ENCODE measurements at regions not wholly inside any gene's neighbourhood (a gene's known extent, or its start where the extent isn't known, plus 50 kb on each side); places are given as distances from the start of the nearest gene placed in this dataset.
"Not testable (repeated sequence)": the region's sequence is repeated elsewhere in the genome, so short reads cannot be mapped to it uniquely, and the experiment has no call there.

DNA sequence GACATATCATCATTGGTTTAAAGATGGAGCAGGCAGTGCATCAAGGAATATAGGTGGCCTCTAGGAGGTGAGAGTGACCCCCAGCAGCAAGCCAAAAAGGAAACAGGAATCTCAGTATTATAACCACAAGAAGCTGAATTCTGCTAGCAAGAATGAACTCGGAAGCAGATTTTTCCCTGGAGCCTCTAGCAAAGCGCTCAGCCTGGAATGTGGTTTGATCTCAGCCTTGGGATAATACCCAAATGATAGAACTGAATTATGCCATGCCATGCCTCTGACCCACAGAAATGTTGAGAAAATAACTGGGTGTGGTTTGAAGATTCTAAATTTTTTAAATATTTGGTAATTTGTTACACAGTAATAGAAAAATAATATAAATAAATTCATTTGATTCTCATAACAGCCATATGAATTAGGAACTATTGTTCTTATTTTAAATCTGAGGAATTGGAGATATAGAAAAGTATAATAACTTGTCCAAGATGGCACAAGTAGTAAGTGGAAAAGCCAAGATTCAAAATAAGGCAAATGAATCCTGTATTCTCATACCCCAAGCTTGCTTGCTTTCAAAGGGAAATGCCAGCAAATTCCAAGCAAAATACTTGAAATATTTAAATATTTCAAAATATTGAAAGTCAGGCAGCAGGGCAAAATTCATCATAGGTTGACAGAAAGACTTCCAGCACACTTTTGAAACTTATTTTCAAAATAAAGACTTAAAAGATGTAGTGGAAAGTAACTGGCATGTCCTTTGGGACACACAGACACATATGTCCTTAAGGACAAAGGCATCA is 567.4 kb downstream of the KCNA4 start:
- TF ChIP-seq, protein P1, sequence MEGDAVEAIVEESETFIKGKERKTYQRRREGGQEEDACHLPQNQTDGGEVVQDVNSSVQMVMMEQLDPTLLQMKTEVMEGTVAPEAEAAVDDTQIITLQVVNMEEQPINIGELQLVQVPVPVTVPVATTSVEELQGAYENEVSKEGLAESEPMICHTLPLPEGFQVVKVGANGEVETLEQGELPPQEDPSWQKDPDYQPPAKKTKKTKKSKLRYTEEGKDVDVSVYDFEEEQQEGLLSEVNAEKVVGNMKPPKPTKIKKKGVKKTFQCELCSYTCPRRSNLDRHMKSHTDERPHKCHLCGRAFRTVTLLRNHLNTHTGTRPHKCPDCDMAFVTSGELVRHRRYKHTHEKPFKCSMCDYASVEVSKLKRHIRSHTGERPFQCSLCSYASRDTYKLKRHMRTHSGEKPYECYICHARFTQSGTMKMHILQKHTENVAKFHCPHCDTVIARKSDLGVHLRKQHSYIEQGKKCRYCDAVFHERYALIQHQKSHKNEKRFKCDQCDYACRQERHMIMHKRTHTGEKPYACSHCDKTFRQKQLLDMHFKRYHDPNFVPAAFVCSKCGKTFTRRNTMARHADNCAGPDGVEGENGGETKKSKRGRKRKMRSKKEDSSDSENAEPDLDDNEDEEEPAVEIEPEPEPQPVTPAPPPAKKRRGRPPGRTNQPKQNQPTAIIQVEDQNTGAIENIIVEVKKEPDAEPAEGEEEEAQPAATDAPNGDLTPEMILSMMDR (IDR thresholded peaks at IDR 0.05; ENCODE audit: insufficient read depth, low read length, poor library complexity, severe bottlenecking), result no peak
- DNase-seq (ENCODE audit: extremely low read depth, insufficient read length), result no peak
- no peak overlapping the region for H3K4me3 ChIP-seq (replicated peaks; ENCODE audit: low read depth, low read length)
- H3K36me3 ChIP-seq (ENCODE audit: control insufficient read depth, insufficient read depth, low read length), result no peaks in the 10 kb centered on the region
- H3K27me3 ChIP-seq (replicated peaks; ENCODE audit: control insufficient read depth, insufficient read depth, low read length), result no peaks in the 10 kb centered on the region

DNA sequence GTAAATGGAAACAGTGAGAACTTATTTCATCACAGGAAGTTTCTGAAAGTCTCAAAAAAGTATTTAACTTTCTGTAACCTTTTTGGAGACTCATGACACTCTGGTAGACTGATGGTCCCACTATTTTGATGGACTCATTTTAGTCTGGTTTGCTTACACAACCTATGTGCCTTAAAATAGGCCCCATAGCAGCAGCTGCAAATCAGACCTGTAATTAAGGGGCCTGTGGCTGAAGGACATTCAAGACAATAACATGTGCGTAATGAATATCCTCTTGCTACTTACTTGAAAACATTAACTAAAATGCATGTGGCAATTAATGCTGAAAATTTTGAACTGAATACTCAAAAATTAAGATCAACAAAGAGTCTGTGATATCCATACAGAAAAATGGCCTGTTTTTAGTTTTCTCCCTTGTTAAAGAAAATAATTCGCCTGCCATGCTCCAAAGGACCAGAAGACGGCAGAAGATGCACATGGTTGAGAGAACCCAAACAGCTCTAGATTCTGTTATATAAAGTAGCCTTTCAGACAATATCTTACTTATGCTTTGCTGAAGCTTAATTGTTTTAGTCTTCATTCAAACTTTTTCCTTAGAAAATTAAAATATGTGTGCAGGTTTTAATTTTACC is 568.5 kb downstream of the KCNA4 start:
- TF ChIP-seq, protein P1 (IDR thresholded peaks at IDR 0.05; ENCODE audit: insufficient read depth, low read length, poor library complexity, severe bottlenecking), result peak; percentile 41
- no peaks in the 10 kb centered on the region for H3K27me3 ChIP-seq (replicated peaks; ENCODE audit: control insufficient read depth, insufficient read depth, low read length)
- H3K36me3 ChIP-seq (ENCODE audit: control insufficient read depth, insufficient read depth, low read length), result no peaks in the 10 kb centered on the region
- DNase-seq (ENCODE audit: extremely low read depth, insufficient read length), result no peak
- H3K4me3 ChIP-seq (replicated peaks; ENCODE audit: low read depth, low read length), result no peak overlapping the region

GRCh38 chr11:29447821-29448220 is 569.0 kb downstream of the KCNA4 start:
- no peak for DNase-seq (ENCODE audit: extremely low read depth, insufficient read length)
- Histone ChIP-seq H3K36me3 (ENCODE audit: control insufficient read depth, insufficient read depth, low read length) (no peaks in the 10 kb centered on the region), H3K4me3 (replicated peaks; ENCODE audit: low read depth, low read length) (no peak overlapping the region), H3K27me3 (replicated peaks; ENCODE audit: control insufficient read depth, insufficient read depth, low read length) (no peaks in the 10 kb centered on the region)
- TF ChIP-seq, protein P1 (IDR thresholded peaks at IDR 0.05; ENCODE audit: insufficient read depth, low read length, poor library complexity, severe bottlenecking), result no peak

- Histone ChIP-seq H3K36me3 (ENCODE audit: control insufficient read depth, insufficient read depth, low read length) (no peaks in the 10 kb centered on the region), H3K27me3 (replicated peaks; ENCODE audit: control insufficient read depth, insufficient read depth, low read length) (no peaks in the 10 kb centered on the region), H3K4me3 (replicated peaks; ENCODE audit: low read depth, low read length) (no peak overlapping the region)
- no peak for DNase-seq (ENCODE audit: extremely low read depth, insufficient read length)
- TF ChIP-seq, protein P1 (IDR thresholded peaks at IDR 0.05; ENCODE audit: insufficient read depth, low read length, poor library complexity, severe bottlenecking), result no peak
These were observed 570.7 kb downstream of the KCNA4 start for GRCh38 chr11:29446132-29446531.

GRCh38 chr11:29445191-29445590 is 571.6 kb downstream of the KCNA4 start:
- DNase-seq (ENCODE audit: extremely low read depth, insufficient read length); H3K4me3 ChIP-seq (replicated peaks; ENCODE audit: low read depth, low read length); H3K36me3 ChIP-seq (ENCODE audit: control insufficient read depth, insufficient read depth, low read length): not testable (repeated sequence)

DNA sequence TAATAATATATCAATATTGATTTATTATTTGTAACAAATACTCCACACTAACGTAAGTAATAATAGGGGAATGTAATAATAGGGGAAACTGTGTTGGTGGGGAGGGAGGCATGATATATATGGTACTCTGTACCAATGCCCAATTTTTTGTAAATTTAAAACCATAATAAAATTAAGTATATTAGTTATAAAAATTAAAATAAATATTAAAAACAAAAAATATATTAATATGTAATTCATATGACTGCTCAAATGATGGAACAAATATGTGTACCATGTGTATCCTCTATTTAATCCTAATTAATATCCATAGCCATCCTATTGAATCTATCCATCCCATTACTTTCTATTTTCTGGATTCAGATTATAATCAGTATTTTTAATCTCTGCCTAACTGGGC is 578.0 kb downstream of the KCNA4 start:
- no peaks in the 10 kb centered on the region for H3K27me3 ChIP-seq (replicated peaks; ENCODE audit: control insufficient read depth, insufficient read depth, low read length)
- no peaks in the 10 kb centered on the region for H3K36me3 ChIP-seq (ENCODE audit: control insufficient read depth, insufficient read depth, low read length)
- no peak for DNase-seq (ENCODE audit: extremely low read depth, insufficient read length)
- TF ChIP-seq, protein P1 (IDR thresholded peaks at IDR 0.05; ENCODE audit: insufficient read depth, low read length, poor library complexity, severe bottlenecking), result no peak
- no peak overlapping the region for H3K4me3 ChIP-seq (replicated peaks; ENCODE audit: low read depth, low read length)

More at GRCh38 chr11:29445191-29445590, 571.6 kb downstream of the KCNA4 start:
- not testable (repeated sequence) for H3K27me3 ChIP-seq (replicated peaks; ENCODE audit: control insufficient read depth, insufficient read depth, low read length)
